CD4-positive, alpha-beta T cell treated with Interleukin-21 for 1 hour (primary cell): ENCODE measurements at regions not wholly inside any gene's neighbourhood (a gene's known extent, or its start where the extent isn't known, plus 50 kb on each side); places are given as distances from the start of the nearest gene placed in this dataset.
A peak's percentile ranks its signal among the peaks of the same experiment; 100 is the strongest.

Source experiments
- DNase-seq: peaks from one replicate; pipeline ENCODE4 v3.0.0-alpha.2; 2020

GRCh38 chr1:221797506-221797905, 55.6 kb upstream of the DUSP10 start:
- no peak for DNase-seq

- DNase-seq = no peak
These were observed 54.8 kb upstream of the DUSP10 start for GRCh38 chr1:221796700-221797099.

GRCh38 chr1:221795380-221795779, 53.5 kb upstream of the DUSP10 start:
- no peak for DNase-seq

- DNase-seq = no peak
These were observed 53.0 kb upstream of the DUSP10 start for GRCh38 chr1:221794935-221795334.

DNA sequence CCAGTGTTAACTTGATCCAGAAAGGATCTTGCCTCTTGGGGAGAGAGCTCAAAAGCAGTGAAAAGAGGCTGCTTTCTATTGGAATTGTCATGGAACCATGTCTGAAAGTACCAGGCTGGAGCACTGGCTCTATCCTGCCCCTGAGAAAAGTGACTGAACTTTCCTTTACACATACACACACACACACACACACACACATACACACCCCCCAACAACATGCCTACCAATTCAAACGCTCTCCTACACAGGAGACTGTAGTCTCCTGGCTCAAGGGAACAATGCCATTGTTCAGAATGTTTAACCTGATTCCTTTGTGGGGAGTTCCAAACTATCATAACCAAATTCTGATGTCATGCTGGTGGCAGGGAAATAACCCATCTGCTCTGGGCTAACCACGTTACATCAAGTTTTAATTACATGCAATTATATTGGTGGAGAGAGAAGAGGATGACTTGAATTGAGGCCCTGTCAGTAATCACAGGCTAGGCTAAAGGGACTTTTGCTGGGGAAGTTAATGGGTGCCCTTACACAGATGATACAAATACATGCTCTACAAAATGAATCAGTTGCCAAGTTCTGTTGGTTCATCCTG, 52.3 kb upstream of the DUSP10 start:
- DNase-seq = peak; percentile 48

GRCh38 chr1:221793439-221794078, 51.7 kb upstream of the DUSP10 start:
- peak; percentile 26 for DNase-seq

GRCh38 chr1:221791846-221792245, 50.0 kb upstream of the DUSP10 start:
- no peak for DNase-seq
